Suprapubic skin (tissue), 4 donors: ENCODE measurements at regions not wholly inside any gene's neighbourhood (a gene's known extent, or its start where the extent isn't known, plus 50 kb on each side); places are given as distances from the start of the nearest gene placed in this dataset.

Source experiments
- DNase-seq, 2 donors: peaks; one replicate each; pipeline ENCODE4 v3.0.0-alpha.2; 2019; ENCODE audit warnings: low spot score in 2 of 2
- H3K27ac ChIP-seq: fragments of 200-600 bp; sonication (generic); one replicate; pipeline ENCODE4 v1.5.1; 2019
- H3K27me3 ChIP-seq: fragments of 200-600 bp; sonication (generic); one replicate; pipeline ENCODE4 v1.5.1; 2019
- H3K36me3 ChIP-seq: fragments of 200-600 bp; sonication (generic); one replicate; pipeline ENCODE4 v1.5.1; 2019
- H3K4me1 ChIP-seq: fragments of 200-600 bp; sonication (generic); one replicate; pipeline ENCODE4 v1.5.1; 2019
- H3K4me3 ChIP-seq: fragments of 200-600 bp; sonication (generic); one replicate; pipeline ENCODE4 v1.5.1; 2019; ENCODE audit warnings: mild to moderate bottlenecking
- H3K9me3 ChIP-seq: fragments of 200-600 bp; sonication (generic); one replicate; pipeline ENCODE4 v1.5.1; 2019
- CTCF ChIP-seq, 2 donors: fragments of 200-600 bp in 1 of 2; fragments of 450-650 bp in 1 of 2; sonication (generic) in 1 of 2; IDR thresholded peaks; one replicate each; pipeline ENCODE4 v1.5.1; 2016 to 2019; ENCODE audit warnings: antibody characterized with exemption in 2 of 2, mild to moderate bottlenecking in 1 of 2, moderate library complexity in 1 of 2
- EP300 ChIP-seq: sonication (generic); formaldehyde crosslinking; IDR thresholded peaks from one replicate; pipeline ENCODE4 v1.6.1; 2017; ENCODE audit warnings: antibody characterized with exemption
- POLR2A ChIP-seq, 2 donors: fragments of 450-650 bp; IDR thresholded peaks; one replicate each; pipeline ENCODE4 v1.6.1; 2017; ENCODE audit warnings: antibody characterized with exemption in 2 of 2, mild to moderate bottlenecking in 2 of 2, moderate library complexity in 2 of 2
- POLR2AphosphoS5 ChIP-seq, 3 donors: sonication (generic); formaldehyde crosslinking; IDR thresholded peaks; one replicate each; pipeline ENCODE4 v1.6.1; 2017; ENCODE audit warnings: antibody characterized with exemption in 3 of 3
- WGBS: methylation state at CpG from one replicate; pipeline ENCODE4 v1.1.5; 2018; 5-methylcytosine and 5-hydroxymethylcytosine counted together

GRCh38 chr11:121775276-121775675 lies 322.5 kb upstream of the SORL1-AS1 start:
- H3K27ac ChIP-seq: no peak overlapping the region
- WGBS: 71% methylated on average over 5 of the region's 5 CpGs
- no peak for DNase-seq
- H3K36me3 ChIP-seq: no peaks in the 10 kb centered on the region
- TF ChIP-seq EP300 (no peak), POLR2AphosphoS5 (IDR thresholded peaks at IDR 0.05) (no peak), POLR2A (IDR thresholded peaks at IDR 0.05) (no peak), CTCF (IDR thresholded peaks at IDR 0.05) (no peak)
- H3K4me3 ChIP-seq: no peak overlapping the region
- H3K27me3 ChIP-seq: no peaks in the 10 kb centered on the region
- H3K9me3 ChIP-seq: no peaks in the 10 kb centered on the region
- no peaks in the 10 kb centered on the region for H3K4me1 ChIP-seq

GRCh38 chr11:121773076-121773475 lies 320.3 kb upstream of the SORL1-AS1 start:
- no peak for TF ChIP-seq POLR2A (IDR thresholded peaks at IDR 0.05)
- no peak for TF ChIP-seq CTCF (IDR thresholded peaks at IDR 0.05)
- no peak for TF ChIP-seq EP300
- TF ChIP-seq POLR2AphosphoS5 (IDR thresholded peaks at IDR 0.05): no peak
- no peak for DNase-seq
- Histone ChIP-seq H3K27ac (no peak overlapping the region), H3K27me3 (no peaks in the 10 kb centered on the region), H3K9me3 (no peaks in the 10 kb centered on the region), H3K36me3 (no peaks in the 10 kb centered on the region), H3K4me3 (no peak overlapping the region), H3K4me1 (no peaks in the 10 kb centered on the region)
- 77% methylated on average over 2 of the region's 2 CpGs for WGBS

GRCh38 chr11:121770939-121771595 lies 318.3 kb upstream of the SORL1-AS1 start:
- H3K27ac ChIP-seq: no peak overlapping the region
- 82% methylated on average over 4 of the region's 4 CpGs for WGBS

GRCh38 chr11:121769191-121769590 lies 316.4 kb upstream of the SORL1-AS1 start:
- Histone ChIP-seq H3K36me3 (no peaks in the 10 kb centered on the region), H3K4me3 (no peak overlapping the region), H3K27ac (no peak overlapping the region), H3K9me3 (no peaks in the 10 kb centered on the region), H3K27me3 (peaks cover 9% of the 10 kb centered on the region), H3K4me1 (no peaks in the 10 kb centered on the region)
- TF ChIP-seq CTCF (IDR thresholded peaks at IDR 0.05) (no peak), POLR2A (IDR thresholded peaks at IDR 0.05) (no peak), EP300 (no peak), POLR2AphosphoS5 (IDR thresholded peaks at IDR 0.05) (no peak)
- WGBS: 97% methylated on average over 2 of the region's 2 CpGs
- DNase-seq: no peak

More at GRCh38 chr11:121770939-121771595, 318.3 kb upstream of the SORL1-AS1 start:
- Histone ChIP-seq H3K9me3 (no peaks in the 10 kb centered on the region), H3K27me3 (peaks cover 5% of the 10 kb centered on the region), H3K4me3 (no peak overlapping the region), H3K36me3 (no peaks in the 10 kb centered on the region), H3K4me1 (no peaks in the 10 kb centered on the region)
- DNase-seq: no peak
- TF ChIP-seq CTCF (IDR thresholded peaks at IDR 0.05) (no peak), POLR2AphosphoS5 (IDR thresholded peaks at IDR 0.05) (no peak), POLR2A (IDR thresholded peaks at IDR 0.05) (no peak), EP300 (no peak)

- no peak overlapping the region for H3K4me3 ChIP-seq
- H3K9me3 ChIP-seq: no peaks in the 10 kb centered on the region
- H3K27me3 ChIP-seq: peaks cover 9% of the 10 kb centered on the region
- H3K4me1 ChIP-seq: no peaks in the 10 kb centered on the region
- no peaks in the 10 kb centered on the region for H3K36me3 ChIP-seq
- WGBS: 81% methylated on average over 3 of the region's 3 CpGs
- H3K27ac ChIP-seq: no peak overlapping the region
- TF ChIP-seq POLR2A (IDR thresholded peaks at IDR 0.05) (no peak), POLR2AphosphoS5 (IDR thresholded peaks at IDR 0.05) (no peak), EP300 (no peak), CTCF (IDR thresholded peaks at IDR 0.05) (no peak)
- DNase-seq: no peak
Observed at GRCh38 chr11:121767433-121767832, 314.7 kb upstream of the SORL1-AS1 start.
